Trophoblast cell (in vitro differentiated cells and primary cell): ENCODE measurements at regions not wholly inside any gene's neighbourhood (a gene's known extent, or its start where the extent isn't known, plus 50 kb on each side); places are given as distances from the start of the nearest gene placed in this dataset.
A peak's percentile ranks its signal among the peaks of the same experiment; 100 is the strongest.
"Not testable (repeated sequence)": the region's sequence is repeated elsewhere in the genome, so short reads cannot be mapped to it uniquely, and the experiment has no call there.

Source experiments
- DNase-seq, 2 donors: peaks; one replicate each; pipeline ENCODE4 v3.0.0-alpha.2; 2016
- H2AFZ ChIP-seq: 2 replicates; pipeline ENCODE4 v1.6.1; 2013; ENCODE audit warnings: low read length, moderate library complexity, mild to moderate bottlenecking; ENCODE audit not compliant: insufficient read depth, poor library complexity
- H2AK5ac ChIP-seq: 2 replicates; pipeline ENCODE4 v1.6.1; 2013; ENCODE audit warnings: mild to moderate bottlenecking, low read length
- H2BK120ac ChIP-seq: 2 replicates; pipeline ENCODE4 v1.6.1; 2013; ENCODE audit warnings: low read length, mild to moderate bottlenecking, moderate library complexity; ENCODE audit not compliant: insufficient read depth, poor library complexity
- H2BK12ac ChIP-seq: 2 replicates; pipeline ENCODE4 v1.6.1; 2013; ENCODE audit warnings: mild to moderate bottlenecking, low read length, moderate library complexity
- H2BK5ac ChIP-seq: 2 replicates; pipeline ENCODE4 v1.6.1; 2013; ENCODE audit warnings: low read length, low read depth, moderate library complexity, mild to moderate bottlenecking; ENCODE audit not compliant: poor library complexity
- H3K14ac ChIP-seq: 2 replicates; pipeline ENCODE4 v1.6.1; 2013; ENCODE audit warnings: mild to moderate bottlenecking, low read length
- H3K18ac ChIP-seq: 2 replicates; pipeline ENCODE4 v1.6.1; 2013; ENCODE audit warnings: mild to moderate bottlenecking, low read length
- H3K23ac ChIP-seq: 2 replicates; pipeline ENCODE4 v1.6.1; 2013; ENCODE audit warnings: low read length
- H3K27ac ChIP-seq: 2 replicates; pipeline ENCODE4 v1.5.1; 2013; ENCODE audit warnings: low read depth, mild to moderate bottlenecking, inconsistent platforms, low read length, moderate library complexity
- H3K27me3 ChIP-seq: 2 replicates; pipeline ENCODE4 v1.6.1; 2013; ENCODE audit warnings: inconsistent platforms, mild to moderate bottlenecking, low read length, moderate library complexity; ENCODE audit not compliant: insufficient read depth
- H3K36me3 ChIP-seq, 2 experiments: 1 replicate in 1 of 2; 2 replicates in 1 of 2; pipeline ENCODE4 v1.6.1; 2013; ENCODE audit warnings: low read length in 2 of 2, mild to moderate bottlenecking in 2 of 2, moderate library complexity in 1 of 2; ENCODE audit not compliant: insufficient read depth in 2 of 2, control insufficient read depth in 1 of 2
- H3K4ac ChIP-seq: 2 replicates; pipeline ENCODE4 v1.6.1; 2013; ENCODE audit warnings: low read depth, mild to moderate bottlenecking, low read length, moderate library complexity
- H3K4me1 ChIP-seq, 2 experiments: 1 replicate in 1 of 2; 2 replicates in 1 of 2; pipeline ENCODE4 v1.6.1; 2013; ENCODE audit warnings: low read length in 2 of 2, mild to moderate bottlenecking in 2 of 2, moderate library complexity in 1 of 2; ENCODE audit not compliant: insufficient read depth in 2 of 2, control insufficient read depth in 1 of 2
- H3K4me2 ChIP-seq: 2 replicates; pipeline ENCODE4 v1.6.1; 2013; ENCODE audit warnings: inconsistent platforms, mild to moderate bottlenecking, low read length, moderate library complexity
- H3K4me3 ChIP-seq: 2 replicates; pipeline ENCODE4 v1.5.1; 2013; ENCODE audit warnings: mild to moderate bottlenecking, low read depth, low read length, inconsistent platforms
- H3K79me1 ChIP-seq: one replicate; pipeline ENCODE4 v1.6.1; 2013; ENCODE audit warnings: low read length
- H3K79me2 ChIP-seq: 2 replicates; pipeline ENCODE4 v1.6.1; 2013; ENCODE audit warnings: low read length, mild to moderate bottlenecking; ENCODE audit not compliant: control insufficient read depth, insufficient read depth, poor library complexity
- H3K9ac ChIP-seq: 2 replicates; pipeline ENCODE4 v1.6.1; 2013; ENCODE audit warnings: mild to moderate bottlenecking, low read length
- H3K9me3 ChIP-seq: 2 replicates; pipeline ENCODE4 v1.6.1; 2013; ENCODE audit warnings: low read depth, mild to moderate bottlenecking, control low read depth, inconsistent platforms, low read length; ENCODE audit not compliant: insufficient read depth
- H4K12ac ChIP-seq: 2 replicates; pipeline ENCODE4 v1.6.1; 2013; ENCODE audit warnings: low read depth, mild to moderate bottlenecking, low read length, moderate library complexity
- H4K8ac ChIP-seq: 2 replicates; pipeline ENCODE4 v1.6.1; 2013; ENCODE audit warnings: low read depth, mild to moderate bottlenecking, low read length, moderate library complexity
- H4K91ac ChIP-seq: one replicate; pipeline ENCODE4 v1.6.1; 2013; ENCODE audit warnings: low read depth, mild to moderate bottlenecking, low read length, moderate library complexity
- WGBS: extraction: QIAGEN DNeasy Blood & Tissue Kit; methylation state at CpG from one replicate; pipeline ENCODE4 v1.1.7; 2013; ENCODE audit warnings: missing lambda C conversion rate; ENCODE audit not compliant: insufficient read length, insufficient coverage; ENCODE audit errors: extremely low coverage; 5-methylcytosine and 5-hydroxymethylcytosine counted together

GRCh38 chr20:64327223-64327549 lies 71.6 kb downstream of the PCMTD2 start:
- not testable (repeated sequence) for H2BK5ac ChIP-seq, H3K9me3 ChIP-seq, H3K14ac ChIP-seq, H2AK5ac ChIP-seq, H2BK120ac ChIP-seq, H3K27ac ChIP-seq, H3K18ac ChIP-seq, H3K79me2 ChIP-seq, H2AFZ ChIP-seq, H4K12ac ChIP-seq, H3K27me3 ChIP-seq, H3K36me3 ChIP-seq, DNase-seq, H3K4me3 ChIP-seq, H3K4ac ChIP-seq, H2BK12ac ChIP-seq, H3K9ac ChIP-seq, H3K4me1 ChIP-seq, H4K8ac ChIP-seq, H3K4me2 ChIP-seq, H3K23ac ChIP-seq, H3K79me1 ChIP-seq, H4K91ac ChIP-seq
- WGBS: no CpG with 5 or more reads among the region's 15 CpGs

GRCh38 chr20:64327550-64328317 lies 72.2 kb downstream of the PCMTD2 start:
- WGBS: no CpG with 5 or more reads among the region's 74 CpGs
- H2BK120ac ChIP-seq, H3K4ac ChIP-seq, H3K27ac ChIP-seq, H4K8ac ChIP-seq, H3K9me3 ChIP-seq, DNase-seq, H3K4me3 ChIP-seq, H2BK5ac ChIP-seq, H3K14ac ChIP-seq, H3K18ac ChIP-seq, H3K23ac ChIP-seq, H3K79me1 ChIP-seq, H2AK5ac ChIP-seq, H3K4me1 ChIP-seq, H4K12ac ChIP-seq, H2AFZ ChIP-seq, H2BK12ac ChIP-seq, H3K36me3 ChIP-seq, H3K27me3 ChIP-seq, H3K9ac ChIP-seq, H3K79me2 ChIP-seq, H4K91ac ChIP-seq: not testable (repeated sequence)
- peak overlapping the region; percentile 60 for H3K4me2 ChIP-seq

GRCh38 chr20:64328595-64329250 lies 73.2 kb downstream of the PCMTD2 start:
- H2AK5ac ChIP-seq, H2BK5ac ChIP-seq, H3K4me1 ChIP-seq, H4K8ac ChIP-seq, H2BK12ac ChIP-seq, H3K79me2 ChIP-seq, H2BK120ac ChIP-seq, H3K27ac ChIP-seq, H3K9me3 ChIP-seq, H4K91ac ChIP-seq, H3K23ac ChIP-seq, H3K9ac ChIP-seq, DNase-seq, H3K14ac ChIP-seq, H3K4ac ChIP-seq, H3K79me1 ChIP-seq, H3K4me3 ChIP-seq, H3K18ac ChIP-seq, H3K36me3 ChIP-seq, H3K27me3 ChIP-seq, H4K12ac ChIP-seq, H2AFZ ChIP-seq, H3K4me2 ChIP-seq: not testable (repeated sequence)
- no CpG with 5 or more reads among the region's 9 CpGs for WGBS

- not testable (repeated sequence) for H3K9me3 ChIP-seq, DNase-seq, H3K4me3 ChIP-seq
Measured at GRCh38 chr20:64332627-64333026, 77.1 kb downstream of the PCMTD2 start.

More at GRCh38 chr20:64332627-64333026, 77.1 kb downstream of the PCMTD2 start:
- not testable (repeated sequence) for H3K18ac ChIP-seq, H3K14ac ChIP-seq, H3K36me3 ChIP-seq, H2AK5ac ChIP-seq, H3K9ac ChIP-seq, H2AFZ ChIP-seq, H4K8ac ChIP-seq, H3K27me3 ChIP-seq, H4K12ac ChIP-seq, H3K23ac ChIP-seq, H4K91ac ChIP-seq, H3K79me1 ChIP-seq, H2BK120ac ChIP-seq, H3K79me2 ChIP-seq, H3K27ac ChIP-seq, H3K4ac ChIP-seq, H2BK5ac ChIP-seq, H3K4me2 ChIP-seq, H3K4me1 ChIP-seq, H2BK12ac ChIP-seq
